ENCODE measurements at regions not wholly inside any gene's neighbourhood (a gene's known extent, or its start where the extent isn't known, plus 50 kb on each side); places are given as distances from the start of the nearest gene placed in this dataset.
A peak's percentile ranks its signal among the peaks of the same experiment; 100 is the strongest.

- H3K27ac ChIP-seq (ENCODE audit: low read length) = no peak overlapping the region
- no peaks in the 10 kb centered on the region for H3K27me3 ChIP-seq (ENCODE audit: control insufficient read depth, insufficient read depth, low read length)
- intact Hi-C loops (cut with micrococcal nuclease) = loop anchor here (10.0 kb wide), 1 partner anchor 171 kb away; no protein-coding TSS in a partner anchor
- DNase-seq (peak in 1 of 2 donors; percentile 3), ATAC-seq (peak in 2 of 3 donors; percentile 52 to 59)
- 75% methylated on average over 1 of the region's 2 CpGs for WGBS (ENCODE audit: insufficient coverage)
- H3K4me1 ChIP-seq (ENCODE audit: control insufficient read depth, insufficient read depth, low read length) = no peaks in the 10 kb centered on the region
- TF ChIP-seq, protein P1, sequence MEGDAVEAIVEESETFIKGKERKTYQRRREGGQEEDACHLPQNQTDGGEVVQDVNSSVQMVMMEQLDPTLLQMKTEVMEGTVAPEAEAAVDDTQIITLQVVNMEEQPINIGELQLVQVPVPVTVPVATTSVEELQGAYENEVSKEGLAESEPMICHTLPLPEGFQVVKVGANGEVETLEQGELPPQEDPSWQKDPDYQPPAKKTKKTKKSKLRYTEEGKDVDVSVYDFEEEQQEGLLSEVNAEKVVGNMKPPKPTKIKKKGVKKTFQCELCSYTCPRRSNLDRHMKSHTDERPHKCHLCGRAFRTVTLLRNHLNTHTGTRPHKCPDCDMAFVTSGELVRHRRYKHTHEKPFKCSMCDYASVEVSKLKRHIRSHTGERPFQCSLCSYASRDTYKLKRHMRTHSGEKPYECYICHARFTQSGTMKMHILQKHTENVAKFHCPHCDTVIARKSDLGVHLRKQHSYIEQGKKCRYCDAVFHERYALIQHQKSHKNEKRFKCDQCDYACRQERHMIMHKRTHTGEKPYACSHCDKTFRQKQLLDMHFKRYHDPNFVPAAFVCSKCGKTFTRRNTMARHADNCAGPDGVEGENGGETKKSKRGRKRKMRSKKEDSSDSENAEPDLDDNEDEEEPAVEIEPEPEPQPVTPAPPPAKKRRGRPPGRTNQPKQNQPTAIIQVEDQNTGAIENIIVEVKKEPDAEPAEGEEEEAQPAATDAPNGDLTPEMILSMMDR (IDR thresholded peaks at IDR 0.05) = peak; percentile 11
- H3K4me3 ChIP-seq (ENCODE audit: low read length) = no peak overlapping the region
- H3K9me3 ChIP-seq (ENCODE audit: control insufficient read depth, insufficient read depth, low read length) = no peaks in the 10 kb centered on the region
- Mint-ChIP-seq H3K4me1 (peaks cover 17% of the 10 kb centered on the region in 2 donors), H3K4me3 (no peak overlapping the region), H3K36me3 (no peaks in the 10 kb centered on the region), H3K27ac (no peak overlapping the region), H3K9me3 (no peaks in the 10 kb centered on the region), H3K27me3 (ENCODE audit: low read depth in 2 of 2) (no peaks in the 10 kb centered on the region)
- H3K36me3 ChIP-seq (ENCODE audit: control insufficient read depth, insufficient read depth, low read length) = no peaks in the 10 kb centered on the region
These were observed 505.9 kb downstream of the FLRT2 start for GRCh38 chr14:86035882-86036281.

GRCh38 chr14:86027990-86028389 is 498.0 kb downstream of the FLRT2 start:
- WGBS (ENCODE audit: insufficient coverage) = 100% methylated on average over 1 of the region's 1 CpG
- peak; percentile 29 to 67 (median 50) for ATAC-seq
- Mint-ChIP-seq H3K4me1 (peaks cover 46% of the 10 kb centered on the region in 2 donors), H3K4me3 (no peak overlapping the region), H3K27me3 (ENCODE audit: low read depth in 2 of 2) (no peaks in the 10 kb centered on the region), H3K27ac (peak overlapping the region in 1 of 2 donors; percentile 65), H3K9me3 (peaks cover 0 to 2% of the 10 kb centered on the region in 2 donors), H3K36me3 (no peaks in the 10 kb centered on the region)
- H3K9me3 ChIP-seq (ENCODE audit: control insufficient read depth, insufficient read depth, low read length) = no peaks in the 10 kb centered on the region
- no peaks in the 10 kb centered on the region for H3K4me1 ChIP-seq (ENCODE audit: control insufficient read depth, insufficient read depth, low read length)
- H3K27me3 ChIP-seq (ENCODE audit: control insufficient read depth, insufficient read depth, low read length) = no peaks in the 10 kb centered on the region
- H3K4me3 ChIP-seq (ENCODE audit: low read length) = no peak overlapping the region
- no peaks in the 10 kb centered on the region for H3K36me3 ChIP-seq (ENCODE audit: control insufficient read depth, insufficient read depth, low read length)
- intact Hi-C loops (cut with micrococcal nuclease) = no loop called here
- no peak overlapping the region for H3K27ac ChIP-seq (ENCODE audit: low read length)
- DNase-seq = no peak
- TF ChIP-seq, protein P1 (IDR thresholded peaks at IDR 0.05) = no peak

DNA sequence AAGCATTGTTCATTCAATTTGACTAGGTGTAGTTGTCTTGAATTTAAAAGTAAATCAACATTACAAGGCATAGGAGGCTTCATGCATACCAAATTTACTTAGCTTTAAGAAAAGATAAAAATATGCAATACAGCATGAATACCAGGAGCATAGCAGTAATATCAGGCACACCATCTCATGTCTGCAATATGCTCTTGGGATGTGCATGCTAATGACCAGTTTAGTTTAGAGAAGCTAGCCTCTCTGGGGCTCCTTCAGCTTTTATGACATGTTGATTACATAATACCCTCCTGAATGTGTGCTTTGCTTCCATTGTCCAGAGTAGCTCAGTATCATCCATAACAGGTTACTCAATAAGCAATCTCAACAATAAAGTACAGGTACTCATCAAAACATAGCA is 497.2 kb downstream of the FLRT2 start:
- Mint-ChIP-seq H3K27me3 (ENCODE audit: low read depth in 2 of 2) (no peaks in the 10 kb centered on the region), H3K9me3 (peaks cover 0 to 2% of the 10 kb centered on the region in 2 donors), H3K27ac (peak overlapping the region in 1 of 2 donors; percentile 65), H3K4me1 (peaks cover 41 to 42% of the 10 kb centered on the region in 2 donors), H3K36me3 (no peaks in the 10 kb centered on the region), H3K4me3 (no peak overlapping the region)
- DNase-seq = no peak
- H3K4me1 ChIP-seq (ENCODE audit: control insufficient read depth, insufficient read depth, low read length) = no peaks in the 10 kb centered on the region
- H3K9me3 ChIP-seq (ENCODE audit: control insufficient read depth, insufficient read depth, low read length) = no peaks in the 10 kb centered on the region
- H3K36me3 ChIP-seq (ENCODE audit: control insufficient read depth, insufficient read depth, low read length) = no peaks in the 10 kb centered on the region
- intact Hi-C loops (cut with micrococcal nuclease) = no loop called here
- no peak overlapping the region for H3K27ac ChIP-seq (ENCODE audit: low read length)
- H3K27me3 ChIP-seq (ENCODE audit: control insufficient read depth, insufficient read depth, low read length) = no peaks in the 10 kb centered on the region
- TF ChIP-seq, protein P1 (IDR thresholded peaks at IDR 0.05) = no peak
- H3K4me3 ChIP-seq (ENCODE audit: low read length) = no peak overlapping the region
- ATAC-seq = no peak

DNA sequence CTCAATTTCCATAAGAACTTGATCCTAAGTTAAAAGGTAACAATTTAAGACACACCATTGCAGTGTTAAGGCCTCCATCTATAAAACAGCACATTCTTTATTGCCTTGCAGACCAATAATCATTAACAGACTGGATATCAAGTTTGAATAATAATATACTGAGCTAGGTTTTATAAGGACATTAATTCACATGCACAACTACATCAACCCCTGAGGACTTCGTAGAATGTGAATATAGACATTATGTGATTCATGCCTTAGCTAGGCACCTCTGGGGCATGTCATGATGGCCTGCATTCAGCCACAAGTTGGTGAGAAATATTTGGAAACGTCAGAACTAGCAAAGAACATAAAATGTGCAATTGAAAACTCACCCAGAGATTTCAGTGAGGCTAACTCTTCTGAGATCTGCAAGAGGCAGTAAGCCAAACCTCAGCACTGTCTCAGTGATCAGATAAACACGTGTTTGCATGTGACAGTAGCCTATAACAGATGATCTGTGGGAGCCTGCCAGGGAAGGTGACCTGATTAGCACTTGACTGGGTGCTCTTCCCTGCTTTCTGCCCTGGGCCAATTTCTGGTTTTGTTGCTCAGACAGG is 492.2 kb downstream of the FLRT2 start:
- Mint-ChIP-seq H3K27ac (no peak overlapping the region), H3K36me3 (no peaks in the 10 kb centered on the region), H3K9me3 (no peaks in the 10 kb centered on the region), H3K4me1 (peaks cover 8 to 12% of the 10 kb centered on the region in 2 donors), H3K27me3 (ENCODE audit: low read depth in 2 of 2) (no peaks in the 10 kb centered on the region), H3K4me3 (no peak overlapping the region)
- TF ChIP-seq, protein P1 (IDR thresholded peaks at IDR 0.05) = no peak
- H3K27me3 ChIP-seq (ENCODE audit: control insufficient read depth, insufficient read depth, low read length) = no peaks in the 10 kb centered on the region
- no peaks in the 10 kb centered on the region for H3K9me3 ChIP-seq (ENCODE audit: control insufficient read depth, insufficient read depth, low read length)
- WGBS (ENCODE audit: insufficient coverage) = 34% methylated on average over 2 of the region's 3 CpGs
- intact Hi-C loops (cut with micrococcal nuclease) = no loop called here
- no peak for DNase-seq
- no peaks in the 10 kb centered on the region for H3K36me3 ChIP-seq (ENCODE audit: control insufficient read depth, insufficient read depth, low read length)
- no peak for ATAC-seq
- H3K4me1 ChIP-seq (ENCODE audit: control insufficient read depth, insufficient read depth, low read length) = no peaks in the 10 kb centered on the region
- no peak overlapping the region for H3K27ac ChIP-seq (ENCODE audit: low read length)
- no peak overlapping the region for H3K4me3 ChIP-seq (ENCODE audit: low read length)
